ENCODE measurements at regions not wholly inside any gene's neighbourhood (a gene's known extent, or its start where the extent isn't known, plus 50 kb on each side); places are given as distances from the start of the nearest gene placed in this dataset.

DNA sequence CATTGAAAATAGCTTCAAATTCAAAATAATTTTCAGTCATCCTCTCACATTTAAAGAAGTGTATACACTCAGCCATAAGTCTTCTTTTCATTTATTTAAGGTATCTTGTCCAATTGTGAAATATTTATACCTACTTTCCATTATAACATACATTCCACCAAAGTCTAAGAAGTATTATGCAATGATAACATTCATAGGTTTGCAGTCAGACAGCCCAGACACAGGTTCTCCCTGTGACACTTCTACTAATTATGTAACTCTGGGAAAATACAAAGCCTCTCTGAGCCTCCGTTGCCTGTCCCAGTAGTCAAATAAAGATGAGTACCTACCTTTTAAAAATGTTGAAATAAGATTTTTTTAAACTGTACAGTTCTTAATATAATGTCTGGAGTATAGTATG, 320.9 kb upstream of the RPS23 start:
- Histone ChIP-seq H2AFZ (ENCODE audit: low read length) (no peak overlapping the region), H3K36me3 (replicated peaks; ENCODE audit: insufficient read depth, low read length) (no peaks in the 10 kb centered on the region)
- no peak for TF ChIP-seq EZH2 (optimal IDR thresholded peaks at IDR 0.05; ENCODE audit: low read depth, low read length)
- TF ChIP-seq, protein P1, sequence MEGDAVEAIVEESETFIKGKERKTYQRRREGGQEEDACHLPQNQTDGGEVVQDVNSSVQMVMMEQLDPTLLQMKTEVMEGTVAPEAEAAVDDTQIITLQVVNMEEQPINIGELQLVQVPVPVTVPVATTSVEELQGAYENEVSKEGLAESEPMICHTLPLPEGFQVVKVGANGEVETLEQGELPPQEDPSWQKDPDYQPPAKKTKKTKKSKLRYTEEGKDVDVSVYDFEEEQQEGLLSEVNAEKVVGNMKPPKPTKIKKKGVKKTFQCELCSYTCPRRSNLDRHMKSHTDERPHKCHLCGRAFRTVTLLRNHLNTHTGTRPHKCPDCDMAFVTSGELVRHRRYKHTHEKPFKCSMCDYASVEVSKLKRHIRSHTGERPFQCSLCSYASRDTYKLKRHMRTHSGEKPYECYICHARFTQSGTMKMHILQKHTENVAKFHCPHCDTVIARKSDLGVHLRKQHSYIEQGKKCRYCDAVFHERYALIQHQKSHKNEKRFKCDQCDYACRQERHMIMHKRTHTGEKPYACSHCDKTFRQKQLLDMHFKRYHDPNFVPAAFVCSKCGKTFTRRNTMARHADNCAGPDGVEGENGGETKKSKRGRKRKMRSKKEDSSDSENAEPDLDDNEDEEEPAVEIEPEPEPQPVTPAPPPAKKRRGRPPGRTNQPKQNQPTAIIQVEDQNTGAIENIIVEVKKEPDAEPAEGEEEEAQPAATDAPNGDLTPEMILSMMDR (IDR thresholded peaks at IDR 0.05; ENCODE audit: low read length), result no peak
- no peak for TF ChIP-seq EZH2phosphoT487 (IDR thresholded peaks at IDR 0.05; ENCODE audit: low read length)

DNA sequence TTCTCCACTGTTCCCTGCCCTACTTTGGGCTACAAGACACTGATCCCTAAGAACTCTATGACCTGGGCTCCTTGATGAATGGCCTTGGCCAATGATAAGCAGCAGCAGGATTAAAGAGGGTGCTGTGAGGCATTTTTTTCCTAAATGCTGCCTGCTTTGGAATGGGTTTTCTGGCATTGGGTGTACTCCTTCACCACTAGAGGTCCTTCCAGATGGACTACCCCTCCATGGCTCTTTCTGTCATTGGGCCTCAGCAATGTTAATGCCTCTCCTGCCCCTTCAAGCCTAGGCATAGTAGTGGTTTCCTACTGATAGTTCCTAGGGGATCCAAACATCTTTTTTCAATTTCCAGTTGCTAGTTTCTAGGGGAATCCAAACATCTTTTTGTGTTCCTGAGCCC, 319.3 kb upstream of the RPS23 start:
- Histone ChIP-seq H3K9me3 (replicated peaks; ENCODE audit: insufficient read depth, low read length) (no peaks in the 10 kb centered on the region), H3K4me1 (ENCODE audit: low read length) (no peaks in the 10 kb centered on the region), H3K79me2 (ENCODE audit: low read length) (no peaks in the 10 kb centered on the region), H3K4me3 (ENCODE audit: low read length) (no peak overlapping the region), H3K27me3 (replicated peaks; ENCODE audit: insufficient read depth, low read length) (no peaks in the 10 kb centered on the region), H3K9ac (ENCODE audit: low read length) (no peak overlapping the region), H2AFZ (ENCODE audit: low read length) (no peak overlapping the region), H3K9me2 (replicated peaks; ENCODE audit: insufficient read depth, low read length) (no peaks in the 10 kb centered on the region), H4K20me1 (ENCODE audit: insufficient read depth, low read length) (no peaks in the 10 kb centered on the region), H3K27ac (ENCODE audit: low read length) (no peak overlapping the region), H3K36me3 (replicated peaks; ENCODE audit: insufficient read depth, low read length) (no peaks in the 10 kb centered on the region), H3K4me2 (ENCODE audit: low read depth, low read length) (no peak overlapping the region), H3F3A (ENCODE audit: insufficient read depth, low read length) (no peaks in the 10 kb centered on the region)
- no peak for DNase-seq
- TF ChIP-seq EZH2phosphoT487 (IDR thresholded peaks at IDR 0.05; ENCODE audit: low read length), result no peak
- TF ChIP-seq, protein P1 (IDR thresholded peaks at IDR 0.05; ENCODE audit: low read length), result peak; percentile 13; the same call in 1 of the 2 replicates

More for the DNA sequence above, 320.9 kb upstream of the RPS23 start:
- Histone ChIP-seq H3K4me3 (ENCODE audit: low read length) (no peak overlapping the region), H3K4me2 (ENCODE audit: low read depth, low read length) (no peak overlapping the region), H3F3A (ENCODE audit: insufficient read depth, low read length) (no peaks in the 10 kb centered on the region), H3K9me2 (replicated peaks; ENCODE audit: insufficient read depth, low read length) (no peaks in the 10 kb centered on the region), H3K27me3 (replicated peaks; ENCODE audit: insufficient read depth, low read length) (no peaks in the 10 kb centered on the region), H3K9ac (ENCODE audit: low read length) (no peak overlapping the region), H3K79me2 (ENCODE audit: low read length) (no peaks in the 10 kb centered on the region), H4K20me1 (ENCODE audit: insufficient read depth, low read length) (no peaks in the 10 kb centered on the region), H3K27ac (ENCODE audit: low read length) (no peak overlapping the region), H3K9me3 (replicated peaks; ENCODE audit: insufficient read depth, low read length) (no peaks in the 10 kb centered on the region), H3K4me1 (ENCODE audit: low read length) (no peaks in the 10 kb centered on the region)
- DNase-seq, result no peak

DNA sequence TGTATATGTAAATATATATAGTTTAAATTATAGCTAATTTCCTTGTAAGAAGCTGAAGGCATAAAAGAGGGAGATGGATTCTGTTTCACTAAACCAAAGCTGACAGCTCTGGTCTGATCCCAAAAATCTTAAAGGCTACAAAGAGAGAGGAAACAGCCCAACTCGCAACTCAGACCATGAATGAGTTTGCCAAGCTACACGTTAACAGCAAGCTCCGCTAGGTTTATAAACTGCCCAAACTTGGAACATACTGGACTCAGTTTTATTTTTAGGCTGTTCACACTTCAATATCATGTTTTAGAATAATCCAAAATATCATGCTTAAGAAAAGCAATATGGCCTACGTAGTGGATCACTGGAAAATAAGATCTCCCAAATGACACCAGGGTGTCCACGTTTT, 318.3 kb upstream of the RPS23 start:
- TF ChIP-seq, protein P1 (IDR thresholded peaks at IDR 0.05; ENCODE audit: low read length), result no peak
- TF ChIP-seq EZH2 (optimal IDR thresholded peaks at IDR 0.05; ENCODE audit: low read depth, low read length) (no peak), EZH2phosphoT487 (IDR thresholded peaks at IDR 0.05; ENCODE audit: low read length) (no peak)
- no peak for DNase-seq
- Histone ChIP-seq H3K36me3 (replicated peaks; ENCODE audit: insufficient read depth, low read length) (no peaks in the 10 kb centered on the region), H3K27ac (ENCODE audit: low read length) (no peak overlapping the region), H3K4me3 (ENCODE audit: low read length) (no peak overlapping the region), H3K9me3 (replicated peaks; ENCODE audit: insufficient read depth, low read length) (no peaks in the 10 kb centered on the region), H3K79me2 (ENCODE audit: low read length) (no peaks in the 10 kb centered on the region), H3K4me2 (ENCODE audit: low read depth, low read length) (no peak overlapping the region), H3K9ac (ENCODE audit: low read length) (no peak overlapping the region), H3K4me1 (ENCODE audit: low read length) (no peaks in the 10 kb centered on the region), H4K20me1 (ENCODE audit: insufficient read depth, low read length) (no peaks in the 10 kb centered on the region), H3K9me2 (replicated peaks; ENCODE audit: insufficient read depth, low read length) (no peaks in the 10 kb centered on the region), H2AFZ (ENCODE audit: low read length) (no peak overlapping the region), H3K27me3 (replicated peaks; ENCODE audit: insufficient read depth, low read length) (no peaks in the 10 kb centered on the region), H3F3A (ENCODE audit: insufficient read depth, low read length) (no peaks in the 10 kb centered on the region)

Measured in MM.1S (cell line).